NCI-H1930 (cell line): ENCODE measurements at regions not wholly inside any gene's neighbourhood (a gene's known extent, or its start where the extent isn't known, plus 50 kb on each side); places are given as distances from the start of the nearest gene placed in this dataset.

ENCODE experiments used
- DNase-seq, 2 experiments: peaks; one replicate each; lab custom pipeline; 2025; lab: John Stamatoyannopoulos, UW

DNA sequence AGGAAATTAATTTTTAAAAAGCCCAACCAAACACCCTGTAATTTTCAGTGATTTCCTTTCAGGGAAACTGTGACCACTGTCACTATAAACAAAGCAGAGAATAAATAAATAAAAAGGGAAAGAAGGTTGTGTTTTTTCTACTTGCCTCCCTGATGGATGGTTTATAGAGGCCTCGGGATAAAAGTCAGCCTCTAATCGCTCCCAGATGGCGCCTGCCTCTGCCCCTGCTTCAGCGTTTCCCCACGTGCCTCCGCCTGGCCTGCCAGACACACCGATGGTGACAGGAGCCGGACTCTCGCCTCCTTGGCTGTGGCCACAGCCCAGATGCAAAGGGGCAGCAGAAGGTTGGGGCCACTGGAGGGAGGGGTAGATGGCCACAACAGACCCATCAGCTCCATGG is 327.7 kb downstream of the CDC5L start:
- no peak for DNase-seq

DNA sequence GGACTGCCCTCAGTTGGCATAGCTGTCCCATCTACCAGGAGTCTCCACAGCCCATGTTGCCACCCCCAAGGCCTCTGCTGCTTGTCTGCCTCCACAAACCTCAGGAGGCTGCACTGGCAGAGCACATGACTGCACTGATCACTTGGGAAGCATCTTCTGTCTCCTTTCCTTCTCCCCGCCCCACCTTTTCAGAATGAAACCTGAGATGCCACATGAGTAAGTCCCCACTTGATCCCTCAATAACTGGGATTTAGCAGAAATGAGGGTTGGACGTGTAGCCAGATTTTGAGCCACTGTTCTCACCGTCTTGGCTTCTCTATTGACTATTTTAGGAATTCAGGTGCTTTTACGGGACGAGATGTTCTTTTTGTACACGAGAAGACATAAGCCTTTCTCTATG is 328.4 kb downstream of the CDC5L start:
- DNase-seq, result no peak

DNA sequence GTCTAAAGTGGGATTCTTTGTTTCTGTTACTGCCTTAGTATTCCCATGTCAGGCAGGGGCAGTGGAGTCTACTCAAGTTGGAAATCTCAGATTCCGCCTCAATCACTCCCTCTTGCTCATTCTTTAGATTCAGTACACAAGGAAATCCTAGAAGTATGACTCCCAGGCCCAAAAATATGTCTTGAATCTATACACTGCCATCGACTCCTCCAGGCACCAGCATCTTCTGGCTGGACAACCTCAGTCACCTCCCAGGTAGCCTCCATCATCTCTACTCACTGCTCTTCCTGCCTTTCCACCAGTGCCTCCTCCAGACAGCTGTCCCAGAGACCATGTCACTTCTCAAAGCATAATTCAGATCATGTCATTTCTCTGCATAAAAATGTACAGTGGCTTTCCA is 329.9 kb downstream of the CDC5L start:
- no peak for DNase-seq

DNA sequence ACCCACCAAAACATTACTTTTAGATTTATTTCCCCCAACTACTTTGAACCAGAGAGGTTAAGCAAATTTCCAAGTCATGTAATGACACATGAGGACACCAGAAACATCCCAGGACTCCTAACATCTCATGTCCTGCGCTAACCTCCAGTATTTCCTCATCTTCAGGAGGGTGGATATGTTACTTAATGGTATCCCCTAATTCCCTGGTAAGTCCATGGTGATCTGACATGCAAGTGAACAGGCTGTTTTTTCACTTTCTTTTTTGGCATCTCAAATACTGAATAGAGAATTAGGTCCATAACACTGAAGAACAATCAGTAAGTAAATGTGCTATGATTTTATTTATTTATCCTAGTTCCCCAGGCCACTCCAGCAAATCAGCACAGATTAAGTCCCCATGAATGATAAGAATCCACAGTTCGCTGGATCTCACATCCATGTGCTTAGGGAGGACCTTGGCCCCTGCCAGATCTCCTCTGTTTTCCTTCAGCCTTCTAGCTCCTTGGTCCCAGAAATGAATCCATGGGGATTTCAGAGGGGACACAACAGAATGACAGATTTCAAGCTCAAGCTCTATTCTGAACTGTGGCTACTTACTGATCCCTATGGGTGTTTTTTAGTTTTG is 334.6 kb downstream of the CDC5L start:
- no peak for DNase-seq

DNA sequence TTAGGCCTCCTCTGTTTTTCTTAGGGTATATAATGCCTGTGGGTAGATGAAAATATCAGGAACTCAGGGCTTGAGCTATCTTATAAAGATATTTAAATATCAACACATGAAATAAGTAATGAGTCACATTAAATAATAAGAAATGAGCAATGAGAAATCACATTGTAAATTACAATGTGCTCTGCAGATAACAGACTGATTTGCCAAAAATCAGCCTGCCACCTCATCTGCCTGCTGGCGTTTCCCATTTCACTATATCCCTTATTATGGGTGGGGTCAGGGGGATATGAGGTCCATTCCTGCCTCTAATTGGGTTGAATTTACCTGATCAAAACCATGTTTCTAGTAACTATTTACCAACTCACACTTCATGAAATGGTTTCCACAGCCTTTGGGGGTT is 335.2 kb downstream of the CDC5L start:
- DNase-seq, result no peak

DNA sequence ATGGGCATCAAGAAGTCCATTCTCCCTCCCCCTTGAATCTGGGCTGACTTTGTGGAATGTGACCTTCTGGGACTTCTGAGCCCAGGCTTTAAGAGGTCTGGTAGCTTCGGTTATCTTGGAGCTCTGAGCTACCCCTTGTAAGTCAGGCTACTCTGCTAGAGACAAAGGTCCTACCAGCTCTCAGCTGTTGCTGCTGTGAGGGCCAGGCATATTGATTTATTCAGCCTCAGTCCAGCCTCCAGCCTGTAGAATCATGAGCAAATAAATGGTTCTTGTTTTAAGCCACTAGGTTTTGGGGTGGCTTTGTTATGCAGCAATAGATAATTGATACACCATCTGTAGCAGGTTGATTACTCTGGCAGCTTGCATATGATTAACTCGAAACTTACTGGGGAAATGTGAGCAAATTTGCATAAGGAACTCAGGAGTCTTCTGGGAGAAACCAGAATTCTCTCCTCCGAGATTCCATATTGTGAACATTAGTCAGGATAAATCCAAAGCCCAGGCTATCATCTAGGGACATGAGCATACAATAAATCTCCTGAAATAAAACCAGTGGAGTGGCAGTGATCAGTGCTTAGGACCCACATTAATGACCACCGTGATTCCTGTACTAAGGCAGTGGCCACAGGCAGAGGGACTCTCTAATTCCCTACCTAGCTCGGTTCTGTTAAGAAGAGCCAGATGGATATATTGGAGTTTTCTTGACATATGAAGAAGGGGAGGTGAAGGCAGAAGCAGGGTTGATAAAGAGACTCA is 336.1 kb downstream of the CDC5L start:
- no peak for DNase-seq

DNA sequence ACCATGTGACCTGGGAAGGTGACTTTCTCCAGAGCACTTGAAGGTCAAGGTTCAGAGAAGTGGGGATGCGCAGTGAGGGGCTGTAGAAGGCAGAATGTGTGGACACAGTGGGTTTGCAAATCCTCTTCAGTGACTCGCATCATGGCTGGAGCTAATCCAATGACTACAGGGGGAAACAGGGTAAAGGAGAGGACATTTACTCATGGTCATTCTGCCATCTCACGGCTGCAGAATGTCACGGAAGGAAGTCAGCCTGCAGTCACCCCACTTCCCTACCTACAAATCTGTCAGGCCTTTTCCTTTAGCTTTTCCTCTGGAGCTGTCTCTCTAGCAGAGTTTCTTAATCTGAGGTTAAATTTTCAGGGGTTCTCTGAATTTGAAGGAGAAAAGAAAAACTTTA is 337.6 kb downstream of the CDC5L start:
- DNase-seq, result no peak

DNA sequence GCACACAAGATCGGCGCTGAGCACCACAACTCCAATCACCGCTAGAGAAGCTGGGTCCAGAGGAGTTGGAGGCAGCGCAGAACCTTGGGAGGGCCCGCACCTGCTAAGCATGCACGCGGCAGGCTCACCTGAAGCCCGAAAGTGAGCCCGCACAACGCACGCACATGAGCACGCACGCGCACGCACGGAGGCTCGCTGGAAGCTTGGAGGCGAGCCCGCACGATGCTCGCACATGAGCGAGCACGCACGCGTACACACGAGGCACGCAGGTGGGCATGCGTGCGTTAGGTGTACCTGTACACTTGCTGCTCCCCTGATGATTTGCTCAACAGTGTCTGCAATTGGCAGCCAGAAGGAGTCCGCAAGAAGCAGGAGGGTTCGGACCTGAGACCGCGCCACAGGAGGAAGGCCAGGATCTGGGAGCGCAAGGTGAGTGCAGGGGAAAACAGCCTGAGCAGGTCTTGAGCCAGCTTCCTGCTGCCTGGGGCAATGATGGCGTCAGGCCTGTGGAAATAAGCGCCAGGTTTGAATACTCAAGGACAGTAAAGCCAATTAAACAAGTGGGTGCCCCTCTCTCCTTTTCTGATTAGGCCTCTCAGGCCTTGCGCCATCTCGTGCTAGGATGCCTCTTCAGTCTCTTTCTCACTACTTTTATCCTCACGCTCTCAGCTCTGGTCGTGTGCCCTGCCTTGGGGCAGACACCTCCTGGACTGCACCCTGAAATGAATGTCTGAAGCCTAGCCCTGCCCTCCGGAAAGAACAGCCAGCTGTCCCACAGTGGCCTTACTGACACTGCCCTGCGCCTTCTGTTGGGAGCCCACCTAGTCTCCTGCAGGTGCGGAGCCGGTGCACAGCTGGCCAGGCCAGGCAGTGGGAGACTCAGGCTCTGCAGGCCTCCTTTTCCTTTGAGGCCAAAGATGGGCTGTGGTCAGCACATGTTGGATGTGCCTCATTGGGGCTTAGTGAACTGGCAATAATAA is 340.4 kb downstream of the CDC5L start:
- DNase-seq, result no peak

DNA sequence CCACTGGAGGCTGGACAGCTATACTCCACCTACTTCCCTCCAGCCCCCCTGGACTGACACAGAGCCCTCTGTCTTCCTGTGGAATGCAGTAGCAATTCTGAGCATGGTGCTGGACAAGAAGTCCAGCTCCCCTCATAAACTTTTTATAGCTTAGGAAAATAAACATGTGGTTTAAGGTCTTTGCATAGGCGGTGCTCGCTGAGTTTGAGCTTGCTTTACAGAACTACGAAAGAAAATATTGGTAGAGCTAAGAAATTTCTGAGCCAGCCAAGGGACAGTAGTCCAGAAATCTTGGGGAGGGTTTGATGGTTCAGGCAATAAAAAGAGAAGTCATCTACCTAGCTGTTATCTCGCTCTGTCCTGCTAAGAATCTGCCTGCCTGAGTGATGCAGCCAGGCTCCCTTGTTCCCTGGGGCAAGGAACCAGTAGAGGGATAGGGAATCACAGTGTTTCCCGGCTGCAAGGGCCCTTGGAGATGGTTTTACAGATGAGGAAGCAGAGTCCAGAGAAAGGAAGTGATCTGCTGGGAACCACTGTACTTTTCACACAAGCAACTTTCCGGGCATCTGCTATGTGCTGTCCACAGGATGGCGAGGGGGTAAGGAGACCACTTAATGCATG is 343.4 kb downstream of the CDC5L start:
- no peak for DNase-seq

DNA sequence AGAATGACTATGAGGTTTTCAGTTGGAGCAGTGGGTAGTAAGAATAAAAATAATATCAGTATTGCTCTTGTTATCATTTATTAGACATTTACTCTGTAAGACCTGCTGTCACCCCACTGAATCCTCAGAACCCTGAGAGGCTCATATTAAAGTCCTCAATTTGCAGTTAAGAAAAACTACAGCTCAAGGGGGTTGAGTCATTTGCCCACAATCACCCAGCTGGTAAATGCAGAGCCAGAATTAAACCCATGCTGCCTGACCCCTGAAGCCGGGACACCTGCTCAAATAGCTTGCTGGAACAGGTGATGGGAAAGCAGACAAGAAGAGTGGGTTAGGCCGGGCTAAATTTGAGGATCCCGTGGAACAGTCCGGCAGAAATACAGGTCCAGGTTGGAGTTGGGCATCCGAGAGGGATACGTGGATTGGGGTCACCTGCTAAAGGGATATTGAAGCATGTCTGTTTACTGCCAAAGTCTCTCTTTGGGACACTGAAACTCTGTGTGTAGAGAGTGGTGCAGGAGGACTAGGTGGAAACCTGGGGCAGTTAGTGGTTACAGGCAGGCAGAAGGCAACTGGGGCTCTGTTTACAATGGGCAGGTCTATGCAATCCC is 344.1 kb downstream of the CDC5L start:
- no peak for DNase-seq

DNA sequence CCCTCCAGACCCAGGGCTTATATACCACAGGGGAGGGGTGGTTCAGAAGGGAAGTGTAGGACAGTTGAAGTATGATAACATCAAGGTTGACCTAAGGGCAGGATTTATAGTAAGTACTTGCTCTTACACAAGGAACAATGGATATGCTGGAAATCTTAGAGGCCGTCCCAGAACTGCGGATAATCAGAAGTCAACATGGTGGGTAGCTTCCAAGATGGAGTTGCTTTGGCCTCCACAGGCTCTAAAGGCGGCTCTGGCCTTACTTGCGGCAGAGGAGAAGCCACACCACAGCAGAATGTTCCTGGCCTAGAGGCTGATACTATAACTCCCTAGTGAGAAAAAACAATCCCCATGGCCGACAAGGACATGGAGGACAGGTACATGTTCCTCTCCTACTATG is 344.7 kb downstream of the CDC5L start:
- no peak for DNase-seq

DNA sequence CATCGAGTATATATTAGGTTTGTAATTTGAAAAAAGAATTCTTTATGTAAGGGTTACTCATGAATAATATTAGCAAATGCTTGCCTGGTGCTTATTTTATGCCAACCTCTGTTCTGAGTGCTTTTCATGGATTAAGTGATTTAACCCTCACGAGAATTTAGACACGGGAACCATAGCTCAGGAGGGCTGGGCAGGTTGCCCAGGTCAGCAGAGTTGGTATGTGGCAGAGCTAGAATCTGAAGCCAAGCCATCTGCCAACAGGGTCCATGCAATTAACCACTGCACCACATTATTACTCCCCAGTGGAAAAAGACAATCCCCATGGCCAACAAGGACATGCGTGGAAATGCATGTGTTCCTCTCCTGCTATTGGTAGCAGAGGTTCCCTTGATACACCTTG is 345.6 kb downstream of the CDC5L start:
- no peak for DNase-seq

DNA sequence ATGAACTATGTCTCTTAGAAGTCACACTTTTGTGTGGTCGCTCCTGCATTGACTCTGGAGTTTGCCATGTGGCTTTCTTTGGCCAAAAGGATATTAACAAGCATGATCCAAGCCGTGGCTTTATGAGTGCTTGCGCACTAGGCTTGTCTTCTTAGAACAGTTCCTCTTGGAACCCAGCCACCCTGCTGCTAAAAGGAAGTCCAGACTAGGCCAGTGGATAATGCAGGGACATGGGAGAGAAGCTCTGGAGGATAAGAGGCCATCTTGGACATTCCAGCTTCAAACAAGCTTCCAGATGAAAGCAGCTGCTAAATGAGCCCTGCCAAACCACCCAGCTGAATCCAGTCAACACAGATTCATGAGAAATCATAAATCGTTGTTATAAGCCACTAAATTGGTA is 346.4 kb downstream of the CDC5L start:
- no peak for DNase-seq

DNA sequence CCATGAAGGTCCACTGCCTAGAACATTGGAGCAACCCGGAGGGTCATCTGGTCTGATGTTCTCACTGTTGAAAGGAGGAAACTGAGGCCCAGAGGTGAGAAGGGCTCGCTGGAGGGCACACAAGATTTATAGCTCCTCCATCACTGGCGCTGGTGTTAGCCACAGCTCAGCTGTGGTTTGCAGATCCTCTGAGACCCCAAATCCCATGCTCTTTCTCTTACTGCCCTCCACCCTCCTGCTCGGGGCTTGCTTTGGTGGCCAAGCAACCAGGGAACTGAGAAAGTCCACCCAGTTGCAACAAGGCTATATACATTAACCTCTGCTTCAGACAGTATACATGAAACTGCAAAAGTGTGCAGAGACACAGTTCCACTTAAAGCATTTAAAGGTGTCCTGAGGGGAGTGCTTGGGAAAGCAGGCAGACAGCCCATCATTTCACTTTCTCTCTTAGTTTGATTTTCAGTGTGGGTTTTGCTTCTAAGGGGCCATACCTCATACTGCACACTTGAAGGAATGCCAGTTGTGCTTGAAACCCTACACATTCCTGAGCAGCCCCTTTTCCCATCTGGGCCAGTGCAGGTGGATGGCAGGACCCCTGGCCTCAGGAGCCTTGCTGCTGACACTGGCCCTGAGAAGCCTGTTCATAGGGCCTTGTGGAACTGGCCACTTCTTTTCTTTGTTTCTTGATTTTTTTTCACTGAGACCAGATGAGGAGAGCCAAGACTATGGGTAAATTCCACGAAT is 347.6 kb downstream of the CDC5L start:
- DNase-seq, result no peak

DNA sequence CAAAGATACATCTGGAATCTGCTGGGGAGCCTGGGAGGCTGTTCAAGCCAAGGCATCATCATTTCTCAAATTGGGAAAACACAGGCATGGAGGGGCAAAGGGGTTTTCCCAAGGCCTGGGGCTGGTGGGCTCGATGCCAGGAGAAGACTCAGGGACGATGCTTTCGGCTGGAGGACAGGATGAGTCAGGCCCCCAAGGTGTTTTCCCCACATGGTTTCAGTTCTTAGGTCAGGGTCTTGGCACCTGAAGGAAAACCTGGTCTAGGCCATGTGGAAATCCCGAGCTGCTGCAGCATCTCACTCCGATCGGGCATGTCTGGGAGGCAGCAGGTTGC is 348.1 kb downstream of the CDC5L start:
- no peak for DNase-seq

DNA sequence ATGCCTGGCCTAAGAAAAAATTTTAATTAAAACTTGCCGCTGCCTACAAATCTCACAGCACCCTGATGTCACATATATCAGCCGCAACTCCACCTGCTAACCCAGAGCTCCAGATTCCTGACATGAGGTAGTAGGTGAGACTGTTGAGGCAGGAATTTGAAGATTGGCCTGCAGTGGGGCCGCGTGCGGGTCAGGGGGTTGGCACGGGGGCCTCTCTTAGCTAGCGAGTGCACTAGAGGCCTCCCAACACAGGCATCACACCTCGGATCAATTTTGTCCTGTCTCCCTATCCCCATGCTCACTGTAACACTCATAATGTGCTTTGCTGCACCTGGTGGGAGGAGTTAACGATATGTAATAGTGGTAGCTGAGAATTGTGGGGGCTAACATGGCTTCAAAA is 349.8 kb downstream of the CDC5L start:
- DNase-seq, result no peak

DNA sequence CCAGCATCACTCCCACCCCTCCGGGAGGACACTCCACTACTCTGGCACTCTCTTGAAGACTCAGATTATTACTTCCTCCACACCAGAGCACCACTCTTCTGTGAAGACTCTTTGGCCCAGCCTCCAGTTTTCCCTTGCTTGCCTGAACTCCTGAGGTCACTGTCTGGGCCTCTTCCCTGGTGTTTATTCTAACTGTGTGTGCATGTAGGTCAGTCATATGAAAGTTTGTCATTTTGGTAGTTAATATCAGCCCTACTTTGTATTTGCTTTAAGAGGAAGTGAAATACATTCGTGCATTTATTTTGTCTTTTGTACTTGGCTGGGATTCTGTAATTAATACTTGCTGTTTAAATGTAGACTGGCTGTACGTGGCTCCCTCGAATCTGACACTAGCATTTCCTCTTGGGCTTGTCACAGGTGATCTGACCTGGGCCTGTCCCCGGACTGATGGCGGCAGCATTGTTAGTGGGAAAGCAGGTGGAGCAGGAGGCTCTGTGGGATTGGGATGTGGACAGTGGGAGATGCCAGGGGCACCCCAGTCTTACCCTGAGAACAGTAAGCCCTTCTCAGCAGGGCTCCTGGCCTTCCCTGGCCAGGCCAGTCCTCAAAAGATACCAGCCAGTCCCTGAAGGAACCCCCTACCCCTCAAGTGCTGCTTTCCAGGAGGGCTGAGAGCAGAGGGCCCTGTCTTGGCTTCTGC is 350.5 kb downstream of the CDC5L start:
- DNase-seq, result no peak

DNA sequence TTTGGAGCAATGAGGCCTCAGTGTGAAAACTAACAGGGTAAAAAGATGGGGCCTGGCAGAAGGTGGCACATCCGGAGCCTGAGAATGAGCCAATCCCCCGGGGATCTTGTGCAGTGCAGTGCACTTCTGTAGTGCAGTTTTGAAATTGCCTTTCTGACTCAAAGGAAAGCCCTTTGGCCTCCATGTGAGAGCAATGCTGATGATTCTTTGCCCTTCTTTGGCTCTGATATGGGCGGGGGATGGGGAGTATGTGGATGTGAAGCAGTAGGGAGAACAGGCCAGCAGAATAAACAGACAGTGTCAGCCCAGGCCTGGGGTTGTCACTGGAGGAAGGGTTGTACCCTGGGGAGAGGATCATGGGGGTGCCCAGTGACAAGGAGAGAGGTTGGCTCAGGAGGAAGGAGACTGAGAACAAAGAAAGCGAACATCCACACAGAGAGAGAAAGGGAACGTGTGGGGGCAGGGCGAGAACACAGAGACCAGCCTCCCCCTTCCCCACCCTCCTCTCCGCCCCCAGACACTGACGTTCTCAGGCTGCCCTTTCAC is 351.2 kb downstream of the CDC5L start:
- no peak for DNase-seq

DNA sequence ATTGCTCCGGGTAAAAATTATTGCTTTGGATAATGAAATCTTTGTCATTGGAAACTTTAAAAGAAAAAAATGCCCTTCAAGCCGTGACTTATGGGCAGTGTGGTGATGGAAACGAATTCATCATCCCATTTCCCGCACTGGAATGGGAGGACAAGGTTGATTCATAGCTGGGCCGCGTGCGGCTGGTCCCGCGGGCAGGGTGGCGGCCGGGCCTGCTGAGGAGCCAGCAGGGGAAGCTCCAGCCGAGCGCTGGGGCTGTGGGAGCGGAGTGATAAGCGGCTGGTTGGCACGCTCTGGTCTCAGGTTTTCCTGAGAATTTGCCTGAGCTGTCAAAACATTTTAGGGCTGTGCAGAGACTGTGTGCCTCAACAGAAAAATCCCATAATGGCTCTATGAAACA is 351.7 kb downstream of the CDC5L start:
- DNase-seq, result no peak

DNA sequence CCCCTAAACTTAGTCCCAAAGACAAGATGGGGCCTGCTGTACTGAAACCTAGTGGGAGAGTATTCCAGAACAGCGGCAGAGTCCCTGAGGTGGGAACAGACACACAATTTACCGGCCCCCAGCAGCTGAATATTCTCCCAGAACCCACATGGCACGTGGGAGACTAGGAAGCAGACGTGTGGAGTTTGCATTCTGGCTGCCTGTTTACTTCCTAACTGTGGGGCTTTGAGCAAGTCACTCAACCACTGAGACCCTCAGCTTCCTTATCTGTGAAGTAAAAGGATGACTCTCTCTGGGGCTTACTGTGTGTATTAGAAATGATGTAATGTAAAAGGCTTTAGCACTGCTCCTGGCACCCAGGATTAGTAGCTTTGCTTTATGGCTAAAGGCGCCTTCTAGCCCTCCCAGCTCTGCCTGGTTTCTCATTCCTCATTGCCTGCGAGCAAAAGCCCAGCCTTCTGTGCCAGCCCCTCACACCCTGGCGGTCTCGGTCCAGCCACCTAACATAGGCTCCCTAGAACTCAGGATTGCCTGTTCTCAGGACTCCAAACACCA is 353.1 kb downstream of the CDC5L start:
- DNase-seq, result no peak
